ENCODE measurements at regions not wholly inside any gene's neighbourhood (a gene's known extent, or its start where the extent isn't known, plus 50 kb on each side); places are given as distances from the start of the nearest gene placed in this dataset.

DNA sequence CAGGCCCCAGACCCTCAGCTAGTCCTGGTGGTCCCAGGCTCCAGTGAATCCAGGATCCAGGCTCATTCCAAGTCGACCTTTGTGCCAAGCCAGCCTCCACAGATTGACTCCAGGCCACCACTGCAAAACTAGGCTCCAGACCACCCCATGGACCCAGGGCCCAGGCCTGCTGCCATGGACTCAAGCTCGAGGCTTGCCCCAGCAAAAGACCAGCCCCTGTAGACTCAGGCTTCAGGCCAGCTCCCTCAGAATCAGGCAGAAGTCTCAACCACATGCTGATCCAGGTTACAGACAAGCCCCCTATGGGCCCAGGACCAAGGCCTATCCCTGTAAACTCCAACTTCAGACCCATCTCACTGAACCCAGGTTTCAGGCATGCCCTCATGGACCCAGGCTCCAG, 692.4 kb downstream of the PCDH19 start:
- no peaks in the 10 kb centered on the region for H3K27me3 Mint-ChIP-seq
- H3K27ac Mint-ChIP-seq = no peak overlapping the region
- H3K36me3 Mint-ChIP-seq = no peaks in the 10 kb centered on the region
- DNase-seq (ENCODE audit: extremely low spot score, unreplicated experiment) = no peak
- H3K4me1 Mint-ChIP-seq (ENCODE audit: unreplicated experiment) = no peaks in the 10 kb centered on the region
- no peak overlapping the region for H3K4me3 Mint-ChIP-seq
- no peaks in the 10 kb centered on the region for H3K9me3 Mint-ChIP-seq
- TF ChIP-seq CTCF (conservative IDR thresholded peaks at IDR 0.05) = no peak

DNA sequence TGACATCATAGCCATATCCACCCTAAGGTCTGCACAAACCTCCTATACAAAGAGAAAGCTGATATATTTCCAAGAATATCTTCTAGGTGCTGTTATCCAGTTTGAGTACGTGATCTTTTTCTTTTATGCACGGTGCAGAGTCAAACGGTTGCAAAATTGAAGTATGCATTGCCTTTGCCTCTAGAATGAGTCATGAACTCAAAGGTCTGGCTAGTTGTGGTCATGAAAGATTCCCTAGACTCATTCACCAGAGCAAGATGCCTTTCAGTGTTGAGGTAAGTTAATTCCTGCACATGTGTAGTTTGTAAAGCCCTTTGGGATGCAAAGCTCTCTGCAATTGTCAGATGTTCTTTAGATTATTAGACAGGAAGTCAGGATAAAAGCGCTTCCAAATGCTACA, 704.4 kb downstream of the PCDH19 start:
- DNase-seq (ENCODE audit: extremely low spot score, unreplicated experiment) = no peak
- H3K36me3 Mint-ChIP-seq = no peaks in the 10 kb centered on the region
- no peaks in the 10 kb centered on the region for H3K27me3 Mint-ChIP-seq
- no peak overlapping the region for H3K4me3 Mint-ChIP-seq
- H3K27ac Mint-ChIP-seq = no peak overlapping the region
- no peak for TF ChIP-seq CTCF (conservative IDR thresholded peaks at IDR 0.05)
- no peaks in the 10 kb centered on the region for H3K9me3 Mint-ChIP-seq
- no peaks in the 10 kb centered on the region for H3K4me1 Mint-ChIP-seq (ENCODE audit: unreplicated experiment)

DNA sequence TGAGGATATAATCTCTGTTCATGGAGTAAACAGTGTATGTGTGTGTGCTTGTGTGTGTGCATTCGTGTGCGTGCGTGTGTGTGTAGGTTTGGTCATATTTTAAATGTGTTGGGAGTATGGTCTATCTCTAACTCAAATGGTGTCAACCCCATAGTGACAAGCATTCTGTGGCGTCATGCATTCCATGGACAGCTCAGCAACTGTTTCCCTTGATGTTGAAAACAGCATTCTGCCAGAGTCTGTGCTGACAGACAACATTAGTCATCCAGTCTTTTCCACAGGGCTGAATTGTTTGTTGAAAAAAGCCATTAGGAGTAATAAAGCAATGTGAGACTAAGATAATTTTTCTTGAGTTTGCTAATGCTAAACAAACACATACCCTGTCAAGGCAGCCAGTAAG, 706.6 kb downstream of the PCDH19 start:
- no peaks in the 10 kb centered on the region for H3K27me3 Mint-ChIP-seq
- no peaks in the 10 kb centered on the region for H3K36me3 Mint-ChIP-seq
- H3K4me3 Mint-ChIP-seq = no peak overlapping the region
- no peak for TF ChIP-seq CTCF (conservative IDR thresholded peaks at IDR 0.05)
- no peaks in the 10 kb centered on the region for H3K4me1 Mint-ChIP-seq (ENCODE audit: unreplicated experiment)
- DNase-seq (ENCODE audit: extremely low spot score, unreplicated experiment) = no peak
- no peak overlapping the region for H3K27ac Mint-ChIP-seq
- H3K9me3 Mint-ChIP-seq = no peaks in the 10 kb centered on the region

DNA sequence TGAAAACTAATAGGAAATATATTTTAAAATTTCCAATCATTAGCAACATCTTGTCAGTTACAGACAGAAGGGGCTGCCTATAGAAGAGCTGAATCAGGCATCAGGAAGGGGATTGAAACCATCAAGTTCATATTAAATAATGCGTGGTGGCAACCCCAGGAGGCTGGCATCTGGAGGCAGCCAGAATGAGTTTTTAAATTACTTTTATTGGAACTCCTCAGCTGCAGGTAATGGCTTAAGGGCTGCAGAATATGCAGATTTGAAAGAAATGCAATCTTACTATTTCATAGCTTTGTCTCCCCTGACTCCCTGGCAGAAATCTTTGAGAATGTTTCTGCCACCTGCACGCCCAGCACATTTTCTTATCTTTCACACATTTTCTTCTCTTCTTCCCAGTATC, 711.6 kb downstream of the PCDH19 start:
- TF ChIP-seq CTCF (conservative IDR thresholded peaks at IDR 0.05) = no peak
- Mint-ChIP-seq H3K36me3 (no peaks in the 10 kb centered on the region), H3K27ac (no peak overlapping the region), H3K4me1 (ENCODE audit: unreplicated experiment) (no peaks in the 10 kb centered on the region), H3K9me3 (no peaks in the 10 kb centered on the region), H3K4me3 (no peak overlapping the region), H3K27me3 (no peaks in the 10 kb centered on the region)
- no peak for DNase-seq (ENCODE audit: extremely low spot score, unreplicated experiment)

DNA sequence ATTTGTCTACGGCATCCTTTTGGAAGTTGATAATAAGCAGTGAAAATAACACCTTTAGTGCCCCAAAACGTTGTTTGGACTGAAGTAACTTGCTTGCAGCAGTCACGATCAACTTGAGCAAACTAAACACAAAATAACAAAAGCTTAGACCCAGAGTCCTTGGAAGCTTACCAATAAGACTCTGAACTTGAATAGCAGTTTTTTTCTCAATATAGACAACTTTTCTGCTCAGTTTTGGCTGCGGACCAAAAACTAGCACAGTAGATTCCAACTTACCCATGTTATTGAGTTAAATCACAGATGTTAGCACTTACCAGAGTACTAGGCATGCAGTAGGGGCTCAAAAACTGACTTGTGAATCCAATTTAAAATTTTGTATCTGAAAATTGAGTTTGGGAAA, 746.9 kb downstream of the PCDH19 start:
- no peak for DNase-seq (ENCODE audit: extremely low spot score, unreplicated experiment)
- H3K27me3 Mint-ChIP-seq = no peaks in the 10 kb centered on the region
- TF ChIP-seq CTCF (conservative IDR thresholded peaks at IDR 0.05) = no peak
- no peak overlapping the region for H3K4me3 Mint-ChIP-seq
- no peaks in the 10 kb centered on the region for H3K4me1 Mint-ChIP-seq (ENCODE audit: unreplicated experiment)
- H3K27ac Mint-ChIP-seq = no peak overlapping the region
- no peaks in the 10 kb centered on the region for H3K36me3 Mint-ChIP-seq
- H3K9me3 Mint-ChIP-seq = no peaks in the 10 kb centered on the region

- Mint-ChIP-seq H3K4me1 (ENCODE audit: unreplicated experiment) (no peaks in the 10 kb centered on the region), H3K27me3 (no peaks in the 10 kb centered on the region), H3K27ac (no peak overlapping the region), H3K36me3 (no peaks in the 10 kb centered on the region), H3K4me3 (no peak overlapping the region), H3K9me3 (no peaks in the 10 kb centered on the region)
- no peak for TF ChIP-seq CTCF (conservative IDR thresholded peaks at IDR 0.05)
- no peak for DNase-seq (ENCODE audit: extremely low spot score, unreplicated experiment)
These were observed 755.9 kb downstream of the PCDH19 start for GRCh38 chrX:99654188-99654587.
